Astrocyte of the hippocampus (primary cell): ENCODE measurements at regions not wholly inside any gene's neighbourhood (a gene's known extent, or its start where the extent isn't known, plus 50 kb on each side); places are given as distances from the start of the nearest gene placed in this dataset.

Experiments used
- DNase-seq: peaks from one replicate; pipeline ENCODE4 v3.0.0; 2011; ENCODE audit warnings: low read depth, low spot score

- peak; percentile 7 for DNase-seq
Measured at GRCh38 chr18:47601581-47602272, 328.7 kb downstream of the SMAD2 start.

DNA sequence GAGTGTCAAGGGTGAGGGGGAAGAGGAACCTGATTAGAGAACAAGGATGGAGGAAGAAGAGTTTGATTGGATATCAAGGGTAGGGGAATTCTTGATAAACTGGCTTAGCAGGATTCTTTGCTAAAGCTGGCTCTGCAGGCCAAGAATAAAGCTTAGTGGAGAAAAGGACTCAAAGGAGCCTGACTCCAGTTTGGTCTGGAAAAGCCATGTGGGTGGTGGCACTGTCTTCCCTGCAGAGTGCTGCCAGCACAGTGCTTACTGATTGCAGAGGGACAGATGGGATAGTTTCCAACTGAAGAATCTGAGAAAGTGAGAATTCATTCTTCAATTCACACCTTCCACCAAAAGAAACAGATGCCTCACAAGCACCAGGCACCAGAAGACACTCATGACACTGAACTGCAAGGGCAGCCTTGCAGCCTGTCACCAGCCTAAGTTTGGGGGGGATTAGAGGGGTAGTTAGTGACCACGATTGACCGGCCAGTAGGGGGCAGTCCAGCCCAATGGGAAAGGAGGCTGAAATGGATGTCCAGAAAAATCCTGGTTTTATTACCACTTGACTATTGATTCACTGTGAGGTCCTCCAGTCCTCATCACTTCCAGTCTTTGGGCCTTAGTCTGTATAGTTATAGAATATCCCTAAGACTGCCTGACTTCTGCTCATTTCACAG, 334.5 kb downstream of the SMAD2 start:
- no peak for DNase-seq

GRCh38 chr18:47594621-47595086, 335.8 kb downstream of the SMAD2 start:
- DNase-seq, result peak; percentile 31

GRCh38 chr18:47593744-47594472, 336.6 kb downstream of the SMAD2 start:
- DNase-seq, result peak; percentile 20

DNA sequence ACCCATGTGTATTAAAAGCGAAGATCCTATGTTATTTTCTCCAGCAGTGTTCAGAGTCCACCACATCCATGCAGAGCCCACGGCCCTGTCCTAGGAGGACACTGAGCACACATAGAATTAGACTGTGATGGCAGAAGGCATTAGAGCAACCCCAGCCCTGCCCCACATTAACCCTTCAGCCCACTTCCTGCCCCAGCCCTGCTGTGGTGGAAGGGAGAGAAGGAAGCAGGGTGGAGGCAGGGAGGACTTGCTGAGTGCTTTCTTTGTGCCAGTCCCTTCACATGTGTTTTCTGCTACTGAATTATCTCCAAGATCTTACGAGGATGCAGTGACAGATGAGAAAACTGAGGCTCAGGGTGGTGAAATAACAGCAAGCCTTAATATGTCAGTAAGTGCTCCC, 339.0 kb downstream of the SMAD2 start:
- DNase-seq, result no peak

DNA sequence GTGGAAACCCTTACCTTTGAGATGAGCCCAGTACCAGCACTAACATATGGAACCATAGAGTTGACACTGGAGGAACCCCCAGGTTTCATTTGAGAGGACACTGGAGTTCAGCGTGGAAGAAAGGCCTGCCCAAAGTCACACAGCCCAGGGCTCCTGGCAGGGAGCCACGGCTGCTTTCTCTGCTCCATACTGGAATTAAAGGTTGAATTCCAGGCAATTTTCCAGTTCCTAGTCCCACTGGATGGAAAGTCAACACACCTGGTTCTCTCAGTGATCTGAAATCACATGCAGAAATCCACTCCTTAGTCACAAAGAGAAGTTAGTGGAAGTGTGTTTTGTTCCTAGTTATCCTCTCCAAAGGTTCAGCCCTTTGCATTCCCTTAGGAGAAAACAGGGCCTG, 336.1 kb upstream of the SKOR2 start:
- DNase-seq, result no peak

GRCh38 chr18:47586418-47587070, 335.1 kb upstream of the SKOR2 start:
- no peak for DNase-seq

GRCh38 chr18:47585914-47586313, 334.5 kb upstream of the SKOR2 start:
- DNase-seq, result no peak

DNA sequence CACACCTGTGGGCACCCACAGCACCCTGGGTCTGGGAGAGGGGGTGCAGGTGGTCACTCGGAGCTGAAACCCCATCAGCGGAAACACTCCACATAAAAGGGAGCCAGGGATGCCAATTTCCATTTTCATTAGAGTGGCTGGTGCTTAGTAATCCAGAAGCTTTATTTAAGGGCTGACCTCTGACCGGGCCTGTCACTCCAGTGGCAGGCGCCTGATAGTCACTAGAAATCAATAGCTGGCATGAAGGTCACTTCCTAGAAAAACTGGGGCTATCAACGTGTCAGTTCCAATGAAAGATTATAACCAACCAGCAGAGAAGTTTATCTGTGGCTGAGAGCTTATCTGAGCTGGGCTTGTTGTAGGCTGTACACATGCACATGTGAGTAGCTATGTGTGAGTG, 333.7 kb upstream of the SKOR2 start:
- no peak for DNase-seq

DNA sequence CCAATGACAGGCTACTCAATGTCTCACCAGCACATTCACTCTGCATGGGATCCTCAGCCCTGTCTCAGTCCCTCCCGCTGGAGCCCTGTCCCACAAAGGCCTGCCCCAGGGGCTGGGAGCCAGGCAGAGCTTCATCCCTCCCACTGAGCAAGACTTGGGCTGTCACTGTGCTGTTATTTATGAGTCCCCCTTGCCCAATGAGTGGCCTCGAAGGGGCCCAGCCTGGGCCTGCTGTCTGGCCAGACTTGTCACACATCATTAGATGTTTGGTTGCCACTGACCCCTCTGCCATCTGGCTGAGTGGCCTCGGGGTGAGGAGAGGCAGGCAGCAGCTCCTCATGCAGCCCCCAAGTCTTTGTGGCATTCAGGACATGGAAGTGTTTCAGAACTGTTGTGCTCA, 330.6 kb upstream of the SKOR2 start:
- no peak for DNase-seq

DNA sequence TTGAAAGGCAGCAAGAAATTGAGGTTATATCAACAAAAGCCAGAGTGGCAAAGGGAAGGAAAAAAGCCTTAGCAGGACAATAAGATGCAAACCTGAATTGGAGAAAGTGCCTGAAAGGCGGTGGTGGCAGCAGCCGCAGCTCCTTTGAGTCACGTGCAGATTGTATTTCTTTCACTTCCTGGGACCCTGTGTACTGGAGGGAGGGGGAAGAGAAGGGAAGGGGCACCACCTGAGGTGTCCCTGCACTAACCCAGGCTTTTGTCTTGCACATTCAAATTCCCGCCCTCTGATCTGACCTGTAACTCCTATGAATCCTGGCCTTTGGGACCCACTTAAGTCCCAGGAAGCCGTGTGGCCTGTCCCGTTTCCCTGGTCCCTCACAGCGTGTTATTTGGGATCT, 326.1 kb upstream of the SKOR2 start:
- no peak for DNase-seq

DNA sequence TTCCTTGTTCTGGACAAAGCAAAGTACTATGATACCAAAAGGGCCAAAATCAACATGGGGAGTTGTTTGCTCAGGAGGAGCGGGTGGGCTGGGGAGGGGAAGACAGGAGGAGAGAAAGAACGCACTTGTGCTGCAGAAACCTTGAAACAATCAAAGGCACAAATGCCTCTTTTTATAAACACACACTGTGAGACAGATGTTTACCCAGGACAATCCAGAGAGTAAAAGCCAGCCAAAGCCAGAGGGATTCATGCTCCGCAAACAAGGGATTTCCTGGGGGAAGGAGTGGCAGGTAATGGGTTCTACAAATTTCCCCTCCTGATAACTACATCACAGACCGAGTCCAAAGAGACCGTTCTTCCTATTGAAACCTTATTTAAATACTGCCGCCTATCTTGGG, 323.5 kb upstream of the SKOR2 start:
- DNase-seq, result no peak

- no peak for DNase-seq
Measured at GRCh38 chr18:47571957-47572356, 320.5 kb upstream of the SKOR2 start.

DNA sequence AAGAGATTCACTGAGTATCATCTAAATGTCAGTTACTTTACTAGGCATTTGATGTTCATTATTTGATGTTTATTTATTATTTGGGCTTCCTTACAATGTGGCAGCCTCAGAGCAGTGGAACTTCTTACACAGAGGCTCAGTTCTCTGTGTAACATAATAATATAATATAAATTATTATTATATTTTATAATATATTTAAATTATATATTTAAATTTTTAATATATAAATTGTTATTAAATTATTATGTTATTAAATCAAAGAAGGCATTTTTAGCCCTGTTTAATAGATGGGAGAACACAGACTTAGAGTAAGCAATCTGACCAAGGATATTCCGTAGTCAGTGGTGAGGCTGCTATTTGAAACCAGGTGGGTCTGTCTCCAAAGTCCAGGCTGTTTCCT, 315.3 kb upstream of the SKOR2 start:
- DNase-seq, result no peak

DNA sequence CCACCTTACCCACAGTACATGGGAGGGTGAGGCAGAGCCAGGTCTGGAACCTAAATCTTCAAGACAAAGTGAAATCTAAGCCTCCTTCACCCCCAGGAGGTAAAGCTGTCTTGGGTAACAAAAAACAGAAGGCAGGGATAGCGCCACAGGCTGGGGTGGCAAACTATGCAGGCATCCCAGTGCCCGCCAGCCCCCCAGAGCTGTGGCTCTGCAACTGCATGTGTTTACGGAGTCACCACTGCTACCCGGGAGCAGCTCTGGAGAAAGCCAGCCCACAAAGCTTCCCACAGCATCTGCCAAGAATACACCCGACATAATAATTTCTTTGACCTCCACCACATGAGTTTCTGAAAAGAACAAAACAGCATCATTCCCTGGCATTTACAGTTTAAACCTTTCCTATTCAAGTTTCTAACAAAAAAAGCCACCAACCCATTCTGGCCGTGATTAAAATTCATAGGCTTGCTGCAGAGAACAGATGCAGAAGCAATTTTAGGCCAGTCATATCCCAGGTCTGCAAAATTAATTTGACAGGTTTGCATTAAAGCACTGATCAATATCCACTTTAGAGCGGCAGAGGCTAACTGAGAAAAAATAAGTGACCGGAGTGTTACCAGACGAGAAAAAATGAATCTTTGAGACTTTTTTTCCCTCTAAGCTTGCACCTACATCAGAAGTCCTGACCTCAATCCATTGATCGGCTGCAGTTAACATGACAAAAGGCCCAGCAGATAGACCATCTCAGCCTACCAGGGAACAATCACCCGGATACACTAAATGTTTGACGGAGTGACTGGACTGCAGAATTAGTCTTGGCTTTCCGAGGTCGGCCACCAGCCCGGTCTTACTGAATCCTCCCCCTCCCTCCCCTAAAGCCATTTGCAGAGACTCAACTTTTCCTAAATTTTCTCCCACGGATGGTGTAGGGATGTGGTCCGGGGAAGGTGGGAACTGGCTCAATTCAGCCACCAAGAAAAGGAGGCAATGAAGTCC, 309.6 kb upstream of the SKOR2 start:
- peak; percentile 19 for DNase-seq

DNA sequence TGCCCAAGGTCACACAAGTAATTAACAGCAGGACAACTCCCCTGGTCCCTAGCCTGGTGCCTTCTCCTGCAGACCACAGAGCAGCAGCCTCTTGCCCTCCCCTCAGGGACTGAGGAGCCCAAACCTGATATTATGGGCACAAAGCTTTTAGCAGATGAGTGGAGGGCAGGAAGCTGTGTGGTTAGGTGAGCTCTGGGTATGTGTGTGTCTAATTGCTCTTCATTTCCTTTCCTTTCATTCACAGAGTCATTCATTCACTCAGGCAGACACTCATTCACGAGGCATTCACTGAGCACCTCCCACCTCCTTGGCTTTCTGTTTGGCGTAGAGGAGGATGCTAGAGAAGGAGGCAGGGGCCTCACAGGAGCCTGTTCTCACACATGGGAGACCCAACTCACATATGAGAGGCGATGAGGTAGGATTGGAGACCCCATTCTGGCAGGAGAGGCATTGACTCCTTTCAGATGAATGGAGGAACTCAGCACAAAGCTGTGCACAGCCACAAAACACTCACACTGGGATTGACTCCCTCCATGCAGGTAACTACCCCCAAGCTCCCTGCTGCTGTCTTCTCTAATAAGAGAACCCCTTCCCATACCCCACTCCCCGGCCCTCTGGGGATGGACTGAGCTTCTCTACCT, 306.8 kb upstream of the SKOR2 start:
- DNase-seq, result no peak

DNA sequence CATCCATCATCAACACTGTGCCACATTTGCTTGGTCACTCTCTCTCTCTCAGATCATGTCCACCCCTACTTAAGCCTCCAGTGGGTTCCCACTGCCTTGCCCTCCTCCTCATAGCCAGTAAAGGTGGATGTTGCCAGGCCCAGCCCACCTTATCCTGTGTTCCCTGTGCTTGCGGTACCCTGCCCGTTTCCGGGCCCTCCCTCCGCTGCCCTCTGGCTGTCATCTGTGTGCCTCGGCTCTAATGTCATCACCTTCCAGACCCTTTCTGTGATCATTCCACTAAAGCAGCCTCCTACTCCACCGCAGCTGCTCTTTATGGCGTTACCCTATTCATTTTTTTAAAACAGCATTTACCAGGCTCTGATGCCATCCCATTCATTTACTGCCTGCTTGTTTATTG, 305.7 kb upstream of the SKOR2 start:
- DNase-seq, result no peak

DNA sequence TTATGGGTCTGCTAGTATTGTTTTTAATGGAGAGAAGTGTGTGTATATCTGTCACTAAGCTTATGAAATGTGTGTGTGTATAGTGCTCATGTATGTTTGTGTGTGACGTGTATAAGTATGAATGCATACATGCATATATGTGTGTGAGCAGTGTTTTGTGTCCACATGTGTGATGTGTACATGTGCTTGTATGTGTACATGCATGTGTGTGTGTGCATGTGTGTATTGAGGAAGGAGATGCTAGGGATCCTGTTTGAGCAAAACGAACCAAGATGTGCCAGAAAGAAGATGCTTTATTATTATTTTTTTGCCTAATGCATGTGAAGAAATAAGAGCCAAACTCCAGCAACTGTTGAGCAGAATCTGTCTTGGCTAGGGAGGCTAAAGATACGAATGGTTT, 301.3 kb upstream of the SKOR2 start:
- DNase-seq, result no peak

DNA sequence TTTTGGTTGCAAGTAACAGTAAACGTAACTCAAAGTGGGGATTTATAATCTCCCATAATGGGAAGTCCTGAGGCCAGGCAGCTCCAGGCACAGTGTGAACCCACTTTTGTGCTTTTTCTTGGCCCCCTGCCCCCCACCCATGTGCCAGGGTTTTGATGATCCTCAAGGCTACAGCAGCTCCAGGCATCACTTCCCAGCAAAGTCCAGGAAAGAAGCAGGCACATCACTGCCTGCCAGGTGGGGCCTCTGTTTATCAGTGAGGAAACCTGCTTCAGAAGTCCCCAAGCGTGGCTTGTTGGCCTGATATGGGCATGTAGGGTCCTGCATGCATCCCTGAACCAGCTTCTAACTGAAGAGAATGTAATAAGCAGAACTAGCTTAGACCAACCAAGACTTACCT, 299.2 kb upstream of the SKOR2 start:
- no peak for DNase-seq

- no peak for DNase-seq
Measured at GRCh38 chr18:47549021-47549540, 297.6 kb upstream of the SKOR2 start.
